SK-N-SH (cell line): ENCODE measurements at regions not wholly inside any gene's neighbourhood (a gene's known extent, or its start where the extent isn't known, plus 50 kb on each side); places are given as distances from the start of the nearest gene placed in this dataset.
"Not testable (repeated sequence)": the region's sequence is repeated elsewhere in the genome, so short reads cannot be mapped to it uniquely, and the experiment has no call there.

Experiments
- CTCF ChIA-PET: fragments of 300-600, 350-600 bp; formaldehyde crosslinking; extraction: SDS; loops from one replicate; lab custom pipeline; 2021; lab: Yijun Ruan, JAX
- POLR2A ChIA-PET: fragments of 350-600 bp; sonication (Branson Sonifier 250); formaldehyde crosslinking; extraction: SDS; loops from one replicate; lab custom pipeline; 2020; ENCODE audit warnings: antibody characterized with exemption, inconsistent platforms; lab: Yijun Ruan, JAX
- DNase-seq: peaks from one replicate; pipeline ENCODE4 v3.0.0; 2012
- H2AFZ ChIP-seq: fragments of 200-600 bp; sonication (generic); 2 replicates; pipeline ENCODE4 v1.8.1; 2016; ENCODE audit warnings: antibody characterized with exemption, mild to moderate bottlenecking, low read depth
- H3F3A ChIP-seq: fragments of 200-600 bp; sonication (generic); replicated peaks from 2 replicates; pipeline ENCODE3; 2016; ENCODE audit warnings: antibody characterized with exemption, mild to moderate bottlenecking; ENCODE audit not compliant: insufficient read depth
- H3K27ac ChIP-seq, 2 experiments: fragments of 200-500 bp in 1 of 2; fragments of 200-600 bp in 1 of 2; sonication (Bioruptor generic) in 1 of 2; sonication (generic), shearing (Covaris generic) in 1 of 2; 2 replicates each; pipeline versions ENCODE4 v1.5.1 to v1.6.1; 2014 to 2016; ENCODE audit warnings: low read depth in 2 of 2, inconsistent platforms in 1 of 2, low read length in 1 of 2, mild to moderate bottlenecking in 1 of 2, mixed read lengths in 1 of 2
- H3K27me3 ChIP-seq: fragments of 200-600 bp; sonication (generic), shearing (Covaris generic); 2 replicates; pipeline ENCODE4 v1.6.1; 2016; ENCODE audit warnings: mixed run types; ENCODE audit not compliant: insufficient read depth
- H3K36me3 ChIP-seq, 2 experiments: fragments of 200-500 bp in 1 of 2; fragments of 200-600 bp in 1 of 2; sonication (Bioruptor generic) in 1 of 2; sonication (generic) in 1 of 2; replicated peaks in 1 of 2; 2 replicates each; pipeline versions ENCODE3 to v1.5.1; 2014 to 2016; ENCODE audit warnings: low read length in 1 of 2, mild to moderate bottlenecking in 1 of 2; ENCODE audit not compliant: insufficient read depth in 2 of 2, control insufficient read depth in 1 of 2
- H3K4me1 ChIP-seq, 2 experiments: fragments of 200-500 bp in 1 of 2; fragments of 200-600 bp in 1 of 2; sonication (Bioruptor generic) in 1 of 2; sonication (generic), shearing (Covaris generic) in 1 of 2; 2 replicates each; pipeline versions ENCODE4 v1.5.1 to v1.6.1; 2014 to 2016; ENCODE audit warnings: low read depth in 1 of 2, low read length in 1 of 2, mixed run types in 1 of 2; ENCODE audit not compliant: insufficient read depth in 2 of 2, control insufficient read depth in 1 of 2
- H3K4me2 ChIP-seq: fragments of 200-600 bp; sonication (generic), shearing (Covaris generic); 2 replicates; pipeline ENCODE4 v1.6.1; 2017; ENCODE audit warnings: mixed run types
- H3K4me3 ChIP-seq, 2 experiments: fragments of 200-500 bp in 1 of 2; fragments of 200-600 bp in 1 of 2; sonication (Bioruptor generic) in 1 of 2; sonication (generic), shearing (Covaris generic) in 1 of 2; 2 replicates each; pipeline versions ENCODE4 v1.5.1 to v1.8.1; 2014 to 2016; ENCODE audit warnings: low read depth in 2 of 2, inconsistent platforms in 1 of 2, low read length in 1 of 2, mild to moderate bottlenecking in 1 of 2, mixed read lengths in 1 of 2, moderate library complexity in 1 of 2
- H3K79me2 ChIP-seq: fragments of 200-600 bp; sonication (generic); 2 replicates; pipeline ENCODE4 v1.8.1; 2017; ENCODE audit warnings: mild to moderate bottlenecking; ENCODE audit not compliant: insufficient read depth
- H3K9ac ChIP-seq: fragments of 200-600 bp; sonication (generic); 2 replicates; pipeline ENCODE4 v1.6.1; 2017; ENCODE audit warnings: mixed run types
- H3K9me2 ChIP-seq: fragments of 200-600 bp; sonication (generic); 2 replicates; pipeline ENCODE4 v1.6.1; 2017; ENCODE audit warnings: mixed run types
- H3K9me3 ChIP-seq: fragments of 200-600 bp; sonication (generic); 2 replicates; pipeline ENCODE4 v1.6.1; 2017; ENCODE audit warnings: mixed run types, mild to moderate bottlenecking, moderate library complexity
- H4K20me1 ChIP-seq: fragments of 200-600 bp; sonication (generic); 2 replicates; pipeline ENCODE4 v1.6.1; 2017; ENCODE audit warnings: mild to moderate bottlenecking, mixed run types; ENCODE audit not compliant: insufficient read depth
- WGBS: methylation state at CpG from one replicate; pipeline ENCODE4 v1.1.6; 2017; ENCODE audit warnings: low lambda C conversion rate; 5-methylcytosine and 5-hydroxymethylcytosine counted together

GRCh38 chr15:24437270-24437669 lies 238.3 kb upstream of the NPAP1 start:
- H3K9ac ChIP-seq, H3K27me3 ChIP-seq, H3K4me3 ChIP-seq, POLR2A ChIA-PET, H3K36me3 ChIP-seq, H2AFZ ChIP-seq, CTCF ChIA-PET, H3K79me2 ChIP-seq, H3K9me3 ChIP-seq, H3K4me1 ChIP-seq, H3K4me2 ChIP-seq, DNase-seq, H4K20me1 ChIP-seq, H3K9me2 ChIP-seq, H3F3A ChIP-seq, H3K27ac ChIP-seq: not testable (repeated sequence)
- 0% methylated on average over 4 of the region's 5 CpGs for WGBS

DNA sequence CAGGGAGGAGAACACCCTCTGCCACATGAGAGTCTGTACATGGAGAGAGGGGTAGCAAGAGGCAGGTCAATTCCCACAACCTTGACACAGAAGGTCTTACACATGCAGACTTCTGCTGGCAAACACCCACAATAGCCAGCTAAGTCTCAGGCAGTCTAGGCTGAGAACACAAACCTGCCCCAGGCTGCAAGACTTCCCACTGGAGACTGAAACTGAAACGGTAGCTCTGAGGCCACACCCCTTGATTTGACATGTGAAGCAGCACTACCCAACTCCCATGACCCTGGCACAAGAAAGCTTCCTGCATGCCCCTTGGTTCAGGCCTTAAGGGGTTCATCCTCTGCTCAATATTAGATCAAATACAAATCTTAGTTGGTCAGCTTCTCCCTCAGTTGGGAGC lies 237.8 kb upstream of the NPAP1 start:
- H3K4me3 ChIP-seq, H3K9me2 ChIP-seq, H3K4me2 ChIP-seq, H3F3A ChIP-seq, H3K27ac ChIP-seq, H4K20me1 ChIP-seq, H3K79me2 ChIP-seq, H3K9ac ChIP-seq, POLR2A ChIA-PET, H3K9me3 ChIP-seq, H2AFZ ChIP-seq, H3K27me3 ChIP-seq, H3K36me3 ChIP-seq, CTCF ChIA-PET, DNase-seq, H3K4me1 ChIP-seq: not testable (repeated sequence)
- 0% methylated on average over 1 of the region's 1 CpG for WGBS

- CTCF ChIA-PET, DNase-seq: not testable (repeated sequence)
- WGBS = 18% methylated on average over 29 of the region's 49 CpGs
Observed at GRCh38 chr15:24477107-24478025, 198.2 kb upstream of the NPAP1 start.

GRCh38 chr15:24485885-24486567 lies 189.5 kb upstream of the NPAP1 start:
- H3K4me3 ChIP-seq, CTCF ChIA-PET, H3K9me2 ChIP-seq, H3K79me2 ChIP-seq, DNase-seq, H3F3A ChIP-seq, H4K20me1 ChIP-seq, H3K27me3 ChIP-seq, H3K9me3 ChIP-seq, H3K36me3 ChIP-seq, POLR2A ChIA-PET, H3K27ac ChIP-seq, H2AFZ ChIP-seq, H3K4me1 ChIP-seq, H3K9ac ChIP-seq, H3K4me2 ChIP-seq: not testable (repeated sequence)
- 0% methylated on average over 9 of the region's 14 CpGs for WGBS

More at GRCh38 chr15:24477107-24478025, 198.2 kb upstream of the NPAP1 start:
- H3K27ac ChIP-seq, H2AFZ ChIP-seq, H3F3A ChIP-seq, H3K9ac ChIP-seq, H3K9me3 ChIP-seq, H4K20me1 ChIP-seq, H3K79me2 ChIP-seq, H3K9me2 ChIP-seq, H3K4me1 ChIP-seq, H3K4me2 ChIP-seq, H3K27me3 ChIP-seq, POLR2A ChIA-PET, H3K4me3 ChIP-seq, H3K36me3 ChIP-seq: not testable (repeated sequence)

- H3K36me3 ChIP-seq, H3K79me2 ChIP-seq, H3K9me3 ChIP-seq, H3F3A ChIP-seq, POLR2A ChIA-PET, H3K9me2 ChIP-seq, H3K27me3 ChIP-seq, DNase-seq, H3K4me3 ChIP-seq, CTCF ChIA-PET, H4K20me1 ChIP-seq, H3K4me1 ChIP-seq, H3K9ac ChIP-seq, H2AFZ ChIP-seq, H3K27ac ChIP-seq, H3K4me2 ChIP-seq: not testable (repeated sequence)
- 5% methylated on average over 6 of the region's 8 CpGs for WGBS
Observed at GRCh38 chr15:24488164-24488907, 187.2 kb upstream of the NPAP1 start.

DNA sequence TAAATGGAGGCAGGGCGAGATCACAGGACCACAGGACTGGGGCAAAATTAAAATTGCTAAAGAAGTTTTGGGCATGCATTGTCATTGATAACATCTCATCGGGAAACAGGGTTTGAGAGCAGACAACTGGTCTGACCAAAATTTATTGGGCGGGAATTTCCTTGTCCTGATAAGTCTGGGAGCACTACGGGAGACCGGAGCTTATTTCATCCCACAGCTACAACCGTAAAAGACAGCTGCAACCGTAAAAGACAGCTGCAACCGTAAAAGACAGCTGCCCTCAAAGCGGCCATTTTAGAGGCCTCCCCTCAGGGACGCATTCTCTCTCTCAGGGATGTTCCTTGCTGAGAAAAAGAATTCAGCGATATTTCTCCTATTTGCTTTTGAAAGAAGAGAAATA lies 170.4 kb upstream of the NPAP1 start:
- H3K4me3 ChIP-seq, H3K27ac ChIP-seq, H3F3A ChIP-seq, CTCF ChIA-PET, DNase-seq, H3K27me3 ChIP-seq, H3K4me2 ChIP-seq, H4K20me1 ChIP-seq, H2AFZ ChIP-seq, POLR2A ChIA-PET, H3K79me2 ChIP-seq, H3K4me1 ChIP-seq, H3K9ac ChIP-seq, H3K9me3 ChIP-seq, H3K9me2 ChIP-seq, H3K36me3 ChIP-seq: not testable (repeated sequence)
- WGBS = 16% methylated on average over 8 of the region's 11 CpGs
